Inflammatory macrophage treated with lipopolysaccharide for 4 hours (primary cell): ENCODE measurements at regions not wholly inside any gene's neighbourhood (a gene's known extent, or its start where the extent isn't known, plus 50 kb on each side); places are given as distances from the start of the nearest gene placed in this dataset.

Experiments
- DNase-seq: peaks from one replicate; pipeline ENCODE4 v3.0.0-alpha.2; 2020

DNA sequence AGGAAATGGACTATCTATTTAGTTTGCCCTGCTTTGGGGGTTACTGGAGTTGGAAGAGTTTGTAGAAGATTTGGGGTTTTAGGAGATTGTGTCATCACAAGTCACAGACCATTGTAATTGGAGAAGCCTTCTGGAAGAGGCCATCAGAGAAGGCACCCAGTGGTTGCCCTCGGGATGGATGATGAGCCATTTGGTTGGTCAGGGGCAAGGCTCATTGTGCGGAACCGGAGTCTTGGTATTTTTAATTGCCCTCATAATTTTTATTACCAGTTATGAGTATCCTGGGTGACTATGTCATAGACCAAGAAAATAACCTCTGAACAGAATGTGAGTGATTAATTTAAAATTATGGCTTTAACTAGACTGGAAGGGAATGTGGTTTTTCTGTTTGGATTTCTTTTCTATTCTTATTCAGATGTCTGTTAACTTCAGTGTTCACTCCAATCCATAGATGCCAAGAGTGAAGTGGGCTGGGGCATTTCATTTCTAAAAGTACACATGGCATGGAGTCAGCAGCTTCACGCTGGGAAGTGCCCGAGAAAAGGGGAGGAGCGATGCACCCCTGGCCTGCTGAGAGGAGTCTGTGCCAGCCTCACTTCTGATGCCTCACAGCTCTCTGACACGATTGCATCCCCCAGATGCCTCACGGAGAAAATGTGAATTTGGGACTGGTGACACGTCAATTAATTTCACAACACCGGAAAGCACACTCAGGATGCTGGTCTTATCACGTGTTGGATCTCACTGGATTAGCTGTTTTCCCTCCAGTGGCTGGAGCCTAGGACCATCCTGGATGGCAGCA is 225.6 kb upstream of the IGFBP3 start:
- no peak for DNase-seq

DNA sequence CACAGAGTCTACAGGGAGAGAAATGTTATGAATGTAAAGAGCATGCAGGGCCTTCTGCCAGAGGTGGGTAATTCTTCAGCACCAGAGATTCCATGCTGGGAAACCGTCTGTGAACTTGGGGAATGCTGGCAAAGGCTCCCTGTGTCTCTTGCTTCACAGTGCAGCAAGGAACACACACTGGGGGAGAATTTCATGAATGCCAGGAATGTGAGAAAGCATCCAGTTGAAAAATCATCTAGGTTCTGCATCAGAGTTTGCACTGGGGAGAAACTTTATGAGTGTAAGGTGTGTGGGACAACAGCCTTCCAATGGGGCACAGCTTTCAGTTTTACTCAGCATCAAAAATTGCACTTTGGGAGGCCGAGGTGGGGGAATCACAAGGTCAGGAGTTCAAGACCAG is 224.3 kb upstream of the IGFBP3 start:
- no peak for DNase-seq

DNA sequence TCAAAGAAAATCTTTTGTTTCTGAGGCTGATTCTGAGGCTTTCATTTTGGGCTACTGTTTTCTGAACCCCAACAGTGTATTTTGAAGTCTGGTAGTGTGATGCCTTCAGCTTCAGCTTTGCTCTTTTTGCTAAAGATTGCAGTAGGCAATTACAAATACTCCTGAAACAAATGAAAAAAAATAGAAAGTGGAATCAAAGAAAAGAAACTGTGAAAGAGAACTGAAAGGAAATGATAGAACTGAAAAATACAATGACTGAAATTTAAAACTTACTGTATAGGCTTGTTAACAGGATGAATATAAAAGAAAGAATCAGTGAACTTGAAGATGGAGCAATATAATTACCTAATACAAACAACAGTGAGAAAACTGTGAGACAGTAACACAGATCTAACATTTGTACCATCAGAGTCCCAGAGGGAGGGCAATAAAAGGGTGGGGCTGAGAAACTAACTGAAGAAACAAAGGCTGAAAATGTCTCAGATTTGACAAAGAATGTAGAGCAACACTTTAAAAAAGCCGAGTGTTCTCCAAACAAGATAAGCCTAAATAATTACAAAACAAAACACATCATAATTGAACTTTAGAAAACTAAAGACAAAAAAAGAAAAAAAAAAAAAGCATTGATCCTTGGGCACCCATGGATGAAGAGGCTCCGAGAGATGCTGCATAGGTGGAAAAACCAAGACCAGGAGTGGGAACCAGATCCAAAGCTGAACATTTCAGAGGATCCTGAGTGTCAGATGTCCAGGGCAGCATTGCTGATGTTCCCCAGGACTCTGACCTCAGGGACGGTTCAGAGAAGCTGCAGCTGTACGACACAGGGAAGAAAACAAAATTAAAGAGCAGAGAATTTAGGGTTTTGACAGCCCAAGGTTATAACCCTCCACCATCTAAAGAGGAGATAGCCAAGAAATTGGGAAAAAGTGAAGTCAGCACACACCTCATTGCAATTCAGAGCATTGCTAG is 223.2 kb upstream of the IGFBP3 start:
- DNase-seq, result no peak

DNA sequence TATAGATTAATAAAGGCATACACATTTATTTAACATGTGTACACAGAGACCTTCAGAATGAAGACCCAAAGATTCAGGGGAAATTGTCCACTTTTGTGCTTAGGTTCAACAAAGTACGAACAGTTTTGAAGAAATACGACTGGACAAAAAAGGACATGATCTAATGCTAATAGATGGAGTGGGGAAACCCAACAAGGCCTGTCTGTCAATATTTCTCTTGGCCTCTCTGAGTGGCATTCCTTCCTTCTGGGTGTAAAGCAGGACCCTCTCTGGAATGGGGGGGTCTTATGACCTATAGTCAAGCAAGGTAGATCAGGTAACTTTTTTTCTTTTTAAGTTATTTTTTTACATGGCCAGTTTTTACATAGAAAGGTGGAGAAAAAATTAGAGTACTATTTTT is 222.3 kb upstream of the IGFBP3 start:
- DNase-seq, result no peak

DNA sequence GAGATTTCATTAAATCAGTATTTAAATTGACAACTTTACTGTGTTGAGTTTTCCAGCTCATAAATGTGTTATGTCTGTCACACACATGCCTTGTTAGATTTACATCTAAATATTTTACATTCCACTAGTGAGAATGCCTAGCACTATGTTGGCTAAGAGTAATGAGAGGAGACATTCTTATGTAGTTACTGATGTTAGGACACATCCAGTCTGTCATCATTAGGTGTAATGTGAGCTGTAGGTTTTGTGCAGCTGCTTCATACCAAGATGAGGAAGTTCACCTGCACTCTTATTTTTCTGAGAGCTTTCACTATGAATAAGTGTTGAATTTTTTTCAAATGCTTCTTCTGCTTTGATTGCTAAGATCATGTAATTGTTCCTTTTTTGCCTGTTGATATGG is 218.0 kb upstream of the IGFBP3 start:
- DNase-seq, result no peak

DNA sequence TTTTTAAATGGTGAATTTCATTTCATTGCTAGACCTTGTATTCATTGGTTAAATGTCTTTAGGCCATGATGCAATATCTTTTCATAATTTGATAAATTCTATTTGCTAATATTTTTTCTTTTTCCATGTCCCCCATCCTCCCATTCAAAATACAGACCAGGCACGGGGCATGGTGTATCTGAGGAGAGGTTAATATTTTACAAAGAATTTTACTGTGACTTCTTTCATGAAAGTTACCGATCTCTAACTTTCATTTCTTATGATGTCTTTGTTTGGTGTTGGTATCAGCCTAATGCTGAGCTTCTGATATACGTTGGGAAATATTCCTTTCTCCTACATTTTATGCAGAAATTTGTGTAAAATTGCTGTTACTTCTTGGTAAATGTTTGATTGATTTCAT is 216.7 kb upstream of the IGFBP3 start:
- no peak for DNase-seq

DNA sequence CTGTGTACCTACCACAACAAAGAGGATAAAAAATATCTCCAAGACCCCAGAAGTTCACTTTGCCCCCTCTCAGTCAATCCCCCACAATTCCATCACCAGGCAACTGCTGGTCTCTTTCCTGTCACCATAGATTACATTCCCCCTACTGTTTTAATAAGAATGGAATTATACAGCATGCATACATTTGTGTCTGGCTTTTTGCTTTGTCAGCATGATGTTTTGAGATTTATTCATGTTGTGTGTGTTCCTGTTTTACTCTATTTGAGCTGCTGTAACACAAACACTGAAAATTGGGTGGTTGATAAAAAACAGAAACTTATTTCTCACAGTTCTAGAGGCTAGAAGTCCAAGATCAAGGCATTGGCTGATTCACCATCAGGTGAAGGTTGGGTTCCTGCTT is 214.5 kb upstream of the IGFBP3 start:
- no peak for DNase-seq

DNA sequence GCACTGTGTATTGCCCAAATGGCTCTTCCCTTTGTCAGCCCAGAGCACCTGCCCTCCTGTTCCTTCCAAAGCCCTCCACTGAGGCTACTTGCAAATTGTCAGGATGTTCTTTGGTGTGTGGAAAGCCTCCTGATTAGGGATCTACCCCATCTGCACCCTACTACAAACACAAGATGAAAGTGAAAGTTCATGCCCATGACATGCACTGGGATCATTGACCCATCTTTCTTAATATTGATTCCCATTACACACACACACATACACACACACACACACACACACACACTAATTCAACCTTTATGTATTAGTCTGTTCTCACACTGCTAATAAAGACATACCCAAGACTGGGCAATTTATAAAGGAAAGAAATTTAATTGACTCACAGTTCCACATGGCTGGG is 213.7 kb upstream of the IGFBP3 start:
- DNase-seq, result no peak

DNA sequence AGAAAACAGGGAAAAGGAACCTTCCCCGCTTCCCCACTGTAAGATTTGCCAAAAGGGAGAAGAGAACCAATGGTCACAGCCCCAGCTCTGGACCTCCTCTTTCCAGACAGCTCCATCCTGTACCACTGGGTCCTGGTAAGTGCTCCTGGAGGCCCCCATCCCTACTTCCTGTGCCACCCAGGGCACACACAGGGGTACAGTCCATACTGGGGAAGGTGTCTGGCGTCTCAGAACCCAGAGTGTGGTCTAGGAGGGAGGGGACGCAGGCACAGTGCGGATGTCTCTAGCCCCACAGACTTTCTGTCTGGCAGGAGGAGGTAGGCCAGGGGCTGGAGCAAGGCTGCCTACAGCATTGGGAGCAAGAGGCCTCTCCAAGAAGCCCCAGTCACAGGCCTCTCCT is 213.3 kb upstream of the IGFBP3 start:
- no peak for DNase-seq

DNA sequence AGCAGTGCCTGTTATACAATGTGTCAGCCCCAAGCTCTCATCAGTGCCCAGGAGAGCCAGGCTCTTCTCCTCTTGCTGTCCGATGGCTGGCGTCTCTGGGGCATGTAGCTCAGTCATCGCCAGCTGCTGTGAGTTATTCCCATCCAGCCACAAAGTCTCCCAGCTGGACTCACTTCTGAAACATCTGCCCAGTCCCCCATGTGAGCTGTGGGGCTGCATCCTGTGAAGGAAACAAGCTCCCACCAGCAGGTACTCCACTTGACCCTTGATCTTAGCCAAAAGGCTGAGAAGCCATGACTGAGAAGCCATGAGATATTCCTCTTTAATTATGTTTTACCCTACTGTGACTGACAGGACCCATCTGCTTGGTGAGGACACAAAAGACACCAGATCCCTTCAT is 212.7 kb upstream of the IGFBP3 start:
- no peak for DNase-seq

DNA sequence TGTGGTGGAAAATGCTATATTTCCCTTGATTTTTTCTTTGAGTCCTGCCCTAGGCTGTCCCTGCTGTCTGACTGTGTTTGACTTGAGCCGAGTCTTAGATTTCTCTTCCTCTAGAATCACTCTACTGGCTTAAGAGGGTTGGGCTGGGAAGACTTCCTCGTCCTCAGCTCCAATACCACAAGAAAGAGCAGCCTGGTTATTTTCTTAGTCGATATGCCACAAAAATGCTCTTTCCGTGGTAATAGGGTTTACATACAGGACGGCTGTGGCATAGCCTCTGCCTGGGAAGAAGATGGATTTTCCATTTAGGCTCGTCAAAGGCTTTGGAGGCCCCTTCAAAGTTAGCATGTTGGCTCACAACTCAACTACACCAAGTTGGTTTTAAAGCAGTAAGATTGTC is 212.0 kb upstream of the IGFBP3 start:
- no peak for DNase-seq

DNA sequence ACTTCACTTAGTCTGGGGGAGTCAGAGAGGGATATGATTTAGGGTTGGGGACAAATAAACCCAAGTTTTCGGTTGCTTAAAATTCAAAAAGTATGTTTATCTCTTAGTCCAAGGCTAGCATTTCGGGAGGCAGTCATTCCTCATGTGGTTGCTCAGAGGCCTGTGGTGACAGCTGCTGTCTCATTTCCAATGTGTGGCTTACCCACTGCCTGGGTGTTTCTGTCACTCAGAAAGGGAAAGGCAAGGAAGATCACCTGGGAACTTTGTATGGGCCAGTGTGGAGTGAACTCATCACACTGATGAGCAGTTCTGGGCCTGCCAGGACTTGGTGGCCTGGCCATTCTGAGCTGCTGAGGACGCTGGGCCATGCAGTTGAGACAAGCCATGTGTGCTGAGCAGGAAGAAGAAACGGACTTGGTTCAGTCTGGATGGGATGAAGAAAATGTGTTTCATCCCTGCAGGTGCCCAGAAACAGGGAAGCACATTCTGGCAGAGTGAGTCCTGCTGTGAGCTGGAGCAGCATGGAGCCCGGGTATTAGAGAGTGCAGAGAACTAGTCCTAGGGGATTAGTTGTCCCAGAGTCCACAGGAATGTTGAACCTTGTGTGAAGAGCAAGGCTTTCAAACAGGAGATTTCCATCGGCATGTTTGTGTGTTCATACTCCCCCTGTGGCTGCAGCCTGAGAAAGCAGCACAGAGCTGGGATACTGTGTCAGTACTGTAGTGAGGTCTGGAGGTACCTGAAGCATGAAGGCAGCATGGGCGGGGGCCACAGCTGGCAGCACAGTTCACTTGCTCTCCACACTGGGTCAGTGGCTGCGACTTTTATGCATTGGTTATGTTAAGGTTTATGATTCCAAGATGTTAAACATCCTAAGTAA is 211.1 kb upstream of the IGFBP3 start:
- DNase-seq, result no peak

DNA sequence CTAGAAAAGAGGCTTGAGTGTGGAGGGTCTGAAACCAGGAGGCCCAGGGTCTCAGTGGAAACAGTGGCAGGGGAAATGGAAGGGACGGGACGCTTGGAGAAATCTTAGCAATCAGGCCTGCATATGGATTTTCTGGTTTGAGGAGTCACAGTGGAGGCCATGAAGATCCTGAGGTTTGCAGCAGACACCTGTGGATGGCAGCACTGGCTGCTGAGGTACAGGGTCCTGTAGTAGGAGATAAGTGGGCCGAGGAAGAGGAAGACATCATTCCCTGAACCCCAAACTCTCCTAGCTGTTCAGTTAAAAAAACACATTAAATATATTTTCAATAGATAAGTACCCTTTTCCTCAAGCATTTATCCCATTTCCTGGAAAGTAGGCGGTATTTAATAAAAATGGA is 208.8 kb upstream of the IGFBP3 start:
- DNase-seq, result no peak

DNA sequence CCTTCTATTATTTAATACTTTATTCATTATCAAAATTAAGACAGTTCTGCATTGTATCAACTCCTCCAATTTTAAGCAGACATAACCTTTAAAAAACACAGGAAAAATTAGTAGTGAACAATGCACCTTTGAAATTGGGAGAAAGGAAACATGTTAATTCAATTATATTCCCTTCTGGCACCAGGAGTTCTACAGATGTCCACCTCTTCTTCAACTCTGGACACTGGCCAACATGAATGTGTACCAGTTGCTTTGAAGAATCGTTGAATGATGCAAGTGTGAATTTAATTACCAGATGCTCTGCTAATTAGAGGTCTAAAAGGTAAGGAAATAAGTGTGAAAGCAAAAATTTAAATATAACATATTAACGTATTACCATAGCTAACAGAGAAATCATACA is 206.7 kb upstream of the IGFBP3 start:
- DNase-seq, result no peak

DNA sequence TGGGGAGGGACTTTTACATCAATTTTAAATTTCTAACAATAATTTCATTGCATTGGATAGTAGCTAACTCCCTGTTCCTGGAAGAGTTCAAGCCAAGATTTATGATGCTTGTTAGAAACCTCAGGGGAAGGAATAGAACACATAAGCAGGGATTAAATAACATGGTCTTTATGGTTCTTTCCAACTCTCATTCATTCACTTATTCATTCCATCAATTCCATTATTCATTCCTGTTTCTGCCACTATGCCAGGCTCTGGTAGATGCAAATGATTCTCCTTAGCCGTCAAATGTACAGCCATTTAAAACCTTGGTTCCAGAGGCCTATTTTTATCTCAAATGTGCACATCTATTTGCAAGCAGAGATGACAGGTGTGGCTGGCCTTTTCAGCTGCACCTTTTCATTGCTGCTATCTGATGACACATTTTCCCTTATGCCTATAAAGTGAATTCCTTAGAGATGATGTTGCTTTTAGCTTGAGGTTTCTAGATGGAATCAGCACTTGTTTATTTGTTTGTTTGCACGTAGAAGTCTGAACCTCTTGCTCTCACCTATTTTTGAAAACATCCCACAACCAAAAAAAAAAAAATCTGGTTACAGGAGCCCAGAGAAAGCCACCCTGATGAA is 205.7 kb upstream of the IGFBP3 start:
- no peak for DNase-seq

DNA sequence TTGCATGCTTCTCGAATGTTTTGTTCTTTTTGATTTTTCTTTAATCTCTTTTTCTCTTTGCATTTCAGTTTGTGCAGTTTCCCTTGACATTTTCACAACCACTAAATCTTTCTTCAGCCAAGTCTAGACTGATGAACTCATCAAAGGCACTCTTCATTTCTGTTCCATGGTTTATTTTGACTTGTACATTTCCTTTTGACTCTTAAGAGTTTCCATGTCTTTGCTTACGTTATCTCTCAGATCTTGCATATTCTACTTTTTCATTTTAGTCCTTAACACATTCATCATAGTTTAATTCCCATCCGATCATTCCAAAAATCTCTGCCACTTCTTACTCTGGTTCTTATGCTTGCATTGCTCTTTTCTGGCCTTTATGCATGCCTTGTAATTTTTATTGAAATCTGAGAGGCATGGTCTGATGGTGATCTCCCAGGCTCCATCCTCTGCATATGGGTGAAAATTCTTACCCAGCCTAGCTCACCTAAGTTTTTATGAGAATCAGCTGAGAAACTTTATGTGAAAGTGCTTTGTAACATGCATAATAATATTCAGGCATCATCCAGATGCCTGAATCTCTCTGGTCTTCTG is 202.8 kb upstream of the IGFBP3 start:
- no peak for DNase-seq

DNA sequence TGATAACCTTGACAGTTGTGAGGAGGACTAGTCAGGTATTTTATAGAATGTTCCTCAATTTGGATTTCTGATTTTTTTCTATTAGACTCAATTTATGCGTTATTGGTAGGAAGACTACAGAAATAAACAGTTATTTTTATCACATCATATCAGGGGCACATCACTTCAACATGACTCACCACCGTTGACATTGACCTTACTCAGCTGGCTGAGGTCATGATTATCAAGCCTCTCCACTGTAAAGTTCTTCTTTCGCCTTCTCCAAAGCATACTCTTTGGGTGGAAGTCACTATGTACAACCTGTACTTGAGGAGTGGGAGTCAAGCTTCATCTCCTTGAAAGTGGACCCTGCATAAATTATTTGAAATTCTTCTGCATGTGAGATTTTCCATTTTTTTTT is 194.3 kb upstream of the IGFBP3 start:
- no peak for DNase-seq

DNA sequence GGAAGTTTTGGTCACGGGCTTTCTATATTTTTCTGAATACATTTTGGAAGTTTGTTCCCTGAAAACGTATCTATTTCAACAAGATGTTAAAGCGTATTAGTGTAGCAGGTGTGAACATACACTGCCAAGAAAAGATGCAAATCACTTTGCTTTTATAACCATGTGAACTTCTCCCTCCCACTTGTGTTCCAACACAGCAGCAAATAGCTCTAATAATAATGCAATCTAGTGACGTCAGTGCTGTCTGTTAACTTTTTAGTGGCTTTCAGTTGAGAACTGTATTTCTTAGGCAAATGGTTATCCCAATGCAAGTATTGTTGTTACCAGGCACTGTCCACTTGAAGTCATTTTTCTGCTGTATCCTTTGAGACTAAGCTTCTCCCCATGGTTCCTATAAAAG is 188.4 kb upstream of the IGFBP3 start:
- DNase-seq, result no peak

DNA sequence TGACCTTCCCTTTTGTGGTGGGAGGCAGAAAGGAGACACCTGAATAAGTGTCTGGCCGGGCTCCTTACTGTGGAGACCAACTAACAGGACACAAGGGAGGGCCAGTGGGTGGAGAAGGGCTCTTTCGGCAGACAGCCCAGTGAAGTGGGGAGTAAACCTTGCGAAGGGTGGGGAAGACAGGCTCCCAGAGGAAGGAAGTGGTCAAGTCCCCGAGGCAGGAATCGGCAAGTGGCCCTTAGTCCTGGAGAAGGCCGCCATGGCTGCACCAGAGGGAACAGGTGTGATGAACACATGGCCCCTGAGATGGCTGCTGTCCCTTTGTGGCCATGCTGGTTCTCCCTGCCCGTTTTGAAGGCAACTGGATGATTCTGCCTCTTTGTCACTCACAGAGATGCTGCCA is 187.2 kb upstream of the IGFBP3 start:
- no peak for DNase-seq

DNA sequence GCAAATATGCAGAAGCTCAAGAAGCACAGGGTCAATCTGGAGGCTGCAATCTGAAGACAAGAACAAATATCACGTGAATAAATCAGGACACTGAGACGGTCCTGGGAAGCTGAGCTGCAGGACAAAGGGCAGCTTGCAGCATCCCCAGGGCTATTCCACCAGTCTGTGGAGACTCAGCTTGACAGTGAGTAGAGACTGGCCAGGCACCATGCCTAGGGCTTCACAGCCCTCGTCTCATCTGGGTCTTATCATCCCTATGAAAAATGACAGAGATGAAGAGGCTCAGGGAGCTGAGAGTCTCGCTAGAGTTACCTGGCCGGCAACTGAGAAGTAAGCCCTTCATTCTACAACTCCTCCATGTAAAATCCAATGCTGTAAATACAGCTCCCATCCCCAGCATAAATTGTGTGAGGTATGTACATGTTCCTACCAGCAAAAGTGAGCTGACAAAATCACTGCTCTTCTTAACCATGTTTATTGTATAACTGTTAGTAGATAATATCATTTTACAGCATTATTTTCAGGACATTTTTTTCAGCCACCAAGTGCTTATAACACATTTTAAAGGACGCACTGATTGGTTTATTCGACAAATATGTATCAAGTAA is 186.6 kb upstream of the IGFBP3 start:
- DNase-seq, result no peak

DNA sequence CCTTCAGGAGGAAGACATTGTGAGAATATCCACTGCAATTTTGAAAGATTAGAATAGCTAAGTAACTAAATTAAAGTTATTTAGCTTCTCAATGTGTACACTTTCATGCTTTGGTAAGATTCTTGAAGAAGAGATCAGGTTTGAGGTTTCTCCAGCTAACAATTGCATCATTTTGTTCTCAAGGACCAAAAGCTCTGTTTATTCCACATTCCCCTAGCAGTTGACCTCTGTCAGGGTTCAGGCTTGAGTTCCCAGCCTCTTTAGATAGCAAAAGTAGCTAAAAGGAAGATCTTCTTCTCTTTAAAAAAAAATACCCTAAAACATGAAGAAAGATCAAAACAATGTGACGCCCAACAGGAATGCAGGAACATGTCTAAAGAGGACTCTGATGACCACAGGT is 179.4 kb upstream of the IGFBP3 start:
- DNase-seq, result no peak

DNA sequence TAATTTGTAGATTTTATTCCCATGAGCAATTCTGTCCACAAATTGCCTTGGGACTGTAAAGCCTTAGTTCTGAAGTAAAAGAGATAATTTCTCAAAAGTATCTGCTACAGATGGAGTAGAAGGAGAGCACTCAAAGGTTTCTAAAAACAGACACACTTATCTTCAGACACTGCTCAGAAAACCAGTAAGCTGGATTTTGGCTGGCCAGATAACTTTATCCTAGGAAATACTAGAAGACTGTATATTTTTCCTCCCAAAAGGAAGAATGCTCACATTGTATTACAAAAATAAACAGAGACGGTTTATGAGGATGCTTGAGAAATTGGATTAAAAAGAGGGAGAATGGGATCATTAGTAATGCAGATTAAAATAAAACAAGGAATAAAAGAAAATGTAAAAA is 178.0 kb upstream of the IGFBP3 start:
- no peak for DNase-seq
